SK-N-SH treated with all-trans-retinoic acid at 6 μM for 48 hours (cell line): ENCODE measurements at regions not wholly inside any gene's neighbourhood (a gene's known extent, or its start where the extent isn't known, plus 50 kb on each side); places are given as distances from the start of the nearest gene placed in this dataset.
A peak's percentile ranks its signal among the peaks of the same experiment; 100 is the strongest.

ENCODE experiments used
- ATAC-seq: fragments of 200-7000 bp; cut with Tn5 transposase; 3 replicates; pipeline ENCODE4 v1.9.1; 2020; ENCODE audit warnings: mild to moderate bottlenecking, moderate library complexity
- ARNTL ChIP-seq: fragments of 450-650 bp; formaldehyde crosslinking; IDR thresholded peaks from 2 replicates; pipeline ENCODE4 v1.5.0; 2020; ENCODE audit warnings: low read depth, mild to moderate bottlenecking, moderate library complexity, borderline replicate concordance
- CREB5 ChIP-seq: fragments of 250-450 bp; sonication (Bioruptor Pico); IDR thresholded peaks from 2 replicates; pipeline ENCODE4 v1.5.1; 2020; ENCODE audit warnings: low read depth, mild to moderate bottlenecking, moderate library complexity
- CSDC2 ChIP-seq: fragments of 250-450 bp; sonication (Bioruptor Pico); IDR thresholded peaks from 2 replicates; pipeline ENCODE4 v1.5.0; 2020; ENCODE audit warnings: mild to moderate bottlenecking, moderate library complexity
- ESRRG ChIP-seq: fragments of 250-450 bp; sonication (Bioruptor Pico); IDR thresholded peaks from 2 replicates; pipeline ENCODE4 v1.6.1; 2021; ENCODE audit warnings: mild to moderate bottlenecking
- GLIS3 ChIP-seq: fragments of 250-450 bp; sonication (Bioruptor Pico); IDR thresholded peaks from 2 replicates; pipeline ENCODE4 v1.5.0; 2020; ENCODE audit warnings: mild to moderate bottlenecking, moderate library complexity
- ISL1 ChIP-seq: fragments of 250-450 bp; sonication (Bioruptor Pico); IDR thresholded peaks from 2 replicates; pipeline ENCODE4 v2.1.2; 2022; ENCODE audit warnings: mild to moderate bottlenecking, moderate library complexity
- OSR1 ChIP-seq: fragments of 250-450 bp; sonication (Bioruptor Pico); IDR thresholded peaks from 2 replicates; pipeline ENCODE4 v1.8.0; 2022; ENCODE audit warnings: moderate library complexity, mild to moderate bottlenecking, inconsistent platforms
- POU6F1 ChIP-seq: fragments of 250-450 bp; sonication (Bioruptor Pico); IDR thresholded peaks from 2 replicates; pipeline ENCODE4 v1.8.0; 2021; ENCODE audit warnings: low read depth, mild to moderate bottlenecking, moderate library complexity, borderline replicate concordance
- PPARA ChIP-seq: fragments of 250-450 bp; sonication (Bioruptor Pico); IDR thresholded peaks from 2 replicates; pipeline ENCODE4 v1.5.0; 2020; ENCODE audit warnings: mild to moderate bottlenecking, borderline replicate concordance
- RARB ChIP-seq: fragments of 250-450 bp; sonication (Bioruptor Pico); IDR thresholded peaks from 2 replicates; pipeline ENCODE4 v1.8.0; 2021; ENCODE audit warnings: mild to moderate bottlenecking, moderate library complexity
- SNAI2 ChIP-seq: fragments of 250-450 bp; sonication (Bioruptor Pico); IDR thresholded peaks from 2 replicates; pipeline ENCODE4 v1.5.0; 2020; ENCODE audit warnings: mild to moderate bottlenecking, moderate library complexity
- TCF4 ChIP-seq: fragments of 250-450 bp; sonication (Bioruptor Pico); IDR thresholded peaks from 2 replicates; pipeline ENCODE4 v1.8.0; 2021; ENCODE audit warnings: mild to moderate bottlenecking, moderate library complexity, borderline replicate concordance
- TOX ChIP-seq: fragments of 250-450 bp; sonication (Bioruptor Pico); IDR thresholded peaks from 2 replicates; pipeline ENCODE4 v1.8.0; 2021; ENCODE audit warnings: mild to moderate bottlenecking, moderate library complexity, borderline replicate concordance
- TSHZ2 ChIP-seq: fragments of 250-450 bp; sonication (Bioruptor Pico); IDR thresholded peaks from 2 replicates; pipeline ENCODE4 v1.5.0; 2020; ENCODE audit warnings: mild to moderate bottlenecking, moderate library complexity
- ZC3H10 ChIP-seq: fragments of 250-450 bp; sonication (Bioruptor Pico); IDR thresholded peaks from 2 replicates; pipeline ENCODE4 v1.5.1; 2021; ENCODE audit warnings: mild to moderate bottlenecking, moderate library complexity
- ZFP3 ChIP-seq: fragments of 250-450 bp; sonication (Bioruptor Pico); IDR thresholded peaks from 2 replicates; pipeline ENCODE4 v1.5.0; 2020; ENCODE audit warnings: mild to moderate bottlenecking, moderate library complexity
- ZFP30 ChIP-seq: fragments of 450-650 bp; formaldehyde crosslinking; IDR thresholded peaks from 2 replicates; pipeline ENCODE4 v1.5.0; 2022; ENCODE audit warnings: mild to moderate bottlenecking, moderate library complexity
- ZNF565 ChIP-seq: fragments of 450-650 bp; formaldehyde crosslinking; conservative IDR thresholded peaks from 2 replicates; pipeline ENCODE4 v1.5.0; 2020; ENCODE audit warnings: low read depth, mild to moderate bottlenecking, moderate library complexity
- ZNF70 ChIP-seq: fragments of 450-650 bp; formaldehyde crosslinking; IDR thresholded peaks from 2 replicates; pipeline ENCODE4 v1.5.0; 2020; ENCODE audit warnings: mild to moderate bottlenecking, moderate library complexity
- ZNF8 ChIP-seq: fragments of 450-650 bp; formaldehyde crosslinking; IDR thresholded peaks from 2 replicates; pipeline ENCODE4 v1.5.0; 2020; ENCODE audit warnings: mild to moderate bottlenecking, moderate library complexity

- TF ChIP-seq ISL1, result no peak
- no peak for TF ChIP-seq POU6F1 (CRISPR knock-in tag)
- no peak for TF ChIP-seq PPARA (CRISPR knock-in tag)
Observed at GRCh38 chr2:237205561-237205971, 119.9 kb downstream of the COPS8 start (continued).

GRCh38 chr2:237207646-237208045, 122.0 kb downstream of the COPS8 start:
- ATAC-seq, result no peak
- TF ChIP-seq PPARA (CRISPR knock-in tag) (no peak), TSHZ2 (CRISPR knock-in tag) (no peak), ISL1 (no peak), ZNF70 (CRISPR knock-in tag) (no peak), ZC3H10 (CRISPR knock-in tag) (no peak), OSR1 (no peak), POU6F1 (CRISPR knock-in tag) (no peak), TCF4 (no peak), ZFP3 (CRISPR knock-in tag) (no peak), ZNF565 (CRISPR knock-in tag) (no peak), ZNF8 (CRISPR knock-in tag) (no peak), ESRRG (CRISPR knock-in tag) (no peak), CSDC2 (CRISPR knock-in tag) (no peak), RARB (CRISPR knock-in tag) (no peak), SNAI2 (CRISPR knock-in tag) (no peak)

- peak; percentile 84 for ATAC-seq
- TF ChIP-seq ZFP30, result no peak
- peak; percentile 59; the same call in 1 of the 2 replicates for TF ChIP-seq TOX (CRISPR knock-in tag)
Observed at GRCh38 chr2:237208373-237209260, 122.9 kb downstream of the COPS8 start.

GRCh38 chr2:237209885-237210284, 124.2 kb downstream of the COPS8 start:
- ATAC-seq, result no peak
- TF ChIP-seq ZNF8 (CRISPR knock-in tag) (no peak), ARNTL (CRISPR knock-in tag) (no peak), RARB (CRISPR knock-in tag) (no peak), TSHZ2 (CRISPR knock-in tag) (no peak), CREB5 (CRISPR knock-in tag) (no peak), ZNF565 (CRISPR knock-in tag) (no peak), SNAI2 (CRISPR knock-in tag) (no peak), ESRRG (CRISPR knock-in tag) (no peak), ISL1 (no peak), ZFP3 (CRISPR knock-in tag) (no peak), GLIS3 (CRISPR knock-in tag) (no peak), ZNF70 (CRISPR knock-in tag) (no peak), PPARA (CRISPR knock-in tag) (no peak), ZFP30 (no peak), ZC3H10 (CRISPR knock-in tag) (no peak)
- TF ChIP-seq, all 23 proteins: peak for 0
